HepG2 (cell line): ENCODE measurements at regions not wholly inside any gene's neighbourhood (a gene's known extent, or its start where the extent isn't known, plus 50 kb on each side); places are given as distances from the start of the nearest gene placed in this dataset.
"Not testable (repeated sequence)": the region's sequence is repeated elsewhere in the genome, so short reads cannot be mapped to it uniquely, and the experiment has no call there.

Experiments
- FOXA1 ChIP-seq, 2 experiments: fragments of 450-650 bp in 1 of 2; sonication (generic) in 1 of 2; formaldehyde crosslinking in 1 of 2; IDR thresholded peaks; 2 replicates each; pipeline versions ENCODE4 v1.4.0 to v1.6.1; 2016 to 2020; ENCODE audit warnings: missing genetic modification reagents in 1 of 2
- GABPA ChIP-seq, 2 experiments: IDR thresholded peaks; 2 replicates each; pipeline ENCODE4 v1.6.1; 2011 to 2016; ENCODE audit warnings: low read depth in 2 of 2, low read length in 1 of 2, missing biosample characterization in 1 of 2, missing genetic modification characterization in 1 of 2
- MYC ChIP-seq: sonication (generic); formaldehyde crosslinking; IDR thresholded peaks from 2 replicates; pipeline ENCODE4 v1.9.0; 2021; ENCODE audit warnings: missing genetic modification reagents, borderline replicate concordance
- NFIC ChIP-seq: IDR thresholded peaks from 2 replicates; pipeline ENCODE4 v1.6.1; 2012; ENCODE audit warnings: mild to moderate bottlenecking, low read length, inconsistent platforms
- ZNF644 ChIP-seq: IDR thresholded peaks from 2 replicates; pipeline ENCODE4 v1.6.1; 2016; ENCODE audit warnings: low read depth
- ZNF780A ChIP-seq: sonication (generic); formaldehyde crosslinking; IDR thresholded peaks from 2 replicates; pipeline ENCODE4 v1.8.0; 2022; ENCODE audit warnings: mild to moderate bottlenecking, missing genetic modification reagents, moderate library complexity
- TF ChIP-seq, protein P1 (sequence below): sonication (generic); formaldehyde crosslinking; IDR thresholded peaks from 2 replicates; pipeline ENCODE4 v1.5.0; 2020; ENCODE audit warnings: mild to moderate bottlenecking, missing genetic modification reagents, moderate library complexity
- TF ChIP-seq, protein P2 (sequence below): IDR thresholded peaks from 2 replicates; pipeline ENCODE4 v1.6.1; 2012; ENCODE audit warnings: inconsistent platforms
- TF ChIP-seq, protein P3 (sequence below), 2 experiments: IDR thresholded peaks; 2 replicates each; pipeline ENCODE4 v1.6.1; 2011 to 2012; ENCODE audit warnings: low read length in 2 of 2, borderline replicate concordance in 1 of 2, low read depth in 1 of 2, mild to moderate bottlenecking in 1 of 2, moderate library complexity in 1 of 2

DNA sequence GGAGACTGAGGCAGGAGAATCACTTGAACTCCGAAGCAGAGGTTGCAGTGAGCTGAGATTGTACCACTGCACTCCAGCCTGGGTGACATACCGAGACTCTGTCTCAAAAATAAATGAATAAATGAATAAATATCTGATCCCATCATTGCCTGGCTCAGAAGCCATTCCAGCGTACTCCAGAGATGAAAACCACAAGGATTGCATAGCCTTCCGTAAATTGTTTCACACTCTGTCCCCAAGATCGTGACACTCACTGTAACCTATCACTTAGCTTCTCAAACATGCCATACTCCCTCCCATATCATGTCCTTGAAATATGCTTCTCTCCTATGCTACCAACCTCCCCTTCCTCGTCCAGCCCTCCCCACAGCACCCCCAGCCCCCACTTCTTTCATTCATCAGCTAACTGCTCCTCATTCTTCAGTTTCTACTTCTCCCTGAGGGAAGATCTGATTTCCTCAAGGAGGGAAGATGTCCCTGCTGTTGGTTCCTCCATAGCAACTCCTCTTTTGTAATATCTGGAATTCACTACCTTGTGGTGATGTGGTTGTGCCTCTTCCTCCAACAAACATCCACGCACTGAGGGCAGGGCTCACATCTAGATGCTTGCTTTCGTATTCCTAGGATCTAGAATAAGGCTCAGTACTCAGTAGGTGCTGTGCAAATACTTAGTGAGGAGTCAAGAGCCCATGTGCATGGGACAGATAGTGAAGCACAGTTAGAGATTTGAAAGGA, 744.9 kb upstream of the TPTE start:
- TF ChIP-seq, protein P1, sequence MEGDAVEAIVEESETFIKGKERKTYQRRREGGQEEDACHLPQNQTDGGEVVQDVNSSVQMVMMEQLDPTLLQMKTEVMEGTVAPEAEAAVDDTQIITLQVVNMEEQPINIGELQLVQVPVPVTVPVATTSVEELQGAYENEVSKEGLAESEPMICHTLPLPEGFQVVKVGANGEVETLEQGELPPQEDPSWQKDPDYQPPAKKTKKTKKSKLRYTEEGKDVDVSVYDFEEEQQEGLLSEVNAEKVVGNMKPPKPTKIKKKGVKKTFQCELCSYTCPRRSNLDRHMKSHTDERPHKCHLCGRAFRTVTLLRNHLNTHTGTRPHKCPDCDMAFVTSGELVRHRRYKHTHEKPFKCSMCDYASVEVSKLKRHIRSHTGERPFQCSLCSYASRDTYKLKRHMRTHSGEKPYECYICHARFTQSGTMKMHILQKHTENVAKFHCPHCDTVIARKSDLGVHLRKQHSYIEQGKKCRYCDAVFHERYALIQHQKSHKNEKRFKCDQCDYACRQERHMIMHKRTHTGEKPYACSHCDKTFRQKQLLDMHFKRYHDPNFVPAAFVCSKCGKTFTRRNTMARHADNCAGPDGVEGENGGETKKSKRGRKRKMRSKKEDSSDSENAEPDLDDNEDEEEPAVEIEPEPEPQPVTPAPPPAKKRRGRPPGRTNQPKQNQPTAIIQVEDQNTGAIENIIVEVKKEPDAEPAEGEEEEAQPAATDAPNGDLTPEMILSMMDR (CRISPR knock-in tag): not testable (repeated sequence)
- TF ChIP-seq, protein P2, sequence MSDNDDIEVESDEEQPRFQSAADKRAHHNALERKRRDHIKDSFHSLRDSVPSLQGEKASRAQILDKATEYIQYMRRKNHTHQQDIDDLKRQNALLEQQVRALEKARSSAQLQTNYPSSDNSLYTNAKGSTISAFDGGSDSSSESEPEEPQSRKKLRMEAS: not testable (repeated sequence)
- TF ChIP-seq ZNF644; NFIC; MYC (CRISPR knock-in tag); FOXA1 (IDR thresholded peaks at IDR 0.05); FOXA1 (CRISPR knock-in tag; IDR thresholded peaks at IDR 0.05); GABPA (IDR thresholded peaks at IDR 0.05; ENCODE audit: low read depth, low read length); GABPA (CRISPR knock-in tag; IDR thresholded peaks at IDR 0.05; ENCODE audit: low read depth); ZNF780A (CRISPR knock-in tag): not testable (repeated sequence)
- TF ChIP-seq, protein P3, sequence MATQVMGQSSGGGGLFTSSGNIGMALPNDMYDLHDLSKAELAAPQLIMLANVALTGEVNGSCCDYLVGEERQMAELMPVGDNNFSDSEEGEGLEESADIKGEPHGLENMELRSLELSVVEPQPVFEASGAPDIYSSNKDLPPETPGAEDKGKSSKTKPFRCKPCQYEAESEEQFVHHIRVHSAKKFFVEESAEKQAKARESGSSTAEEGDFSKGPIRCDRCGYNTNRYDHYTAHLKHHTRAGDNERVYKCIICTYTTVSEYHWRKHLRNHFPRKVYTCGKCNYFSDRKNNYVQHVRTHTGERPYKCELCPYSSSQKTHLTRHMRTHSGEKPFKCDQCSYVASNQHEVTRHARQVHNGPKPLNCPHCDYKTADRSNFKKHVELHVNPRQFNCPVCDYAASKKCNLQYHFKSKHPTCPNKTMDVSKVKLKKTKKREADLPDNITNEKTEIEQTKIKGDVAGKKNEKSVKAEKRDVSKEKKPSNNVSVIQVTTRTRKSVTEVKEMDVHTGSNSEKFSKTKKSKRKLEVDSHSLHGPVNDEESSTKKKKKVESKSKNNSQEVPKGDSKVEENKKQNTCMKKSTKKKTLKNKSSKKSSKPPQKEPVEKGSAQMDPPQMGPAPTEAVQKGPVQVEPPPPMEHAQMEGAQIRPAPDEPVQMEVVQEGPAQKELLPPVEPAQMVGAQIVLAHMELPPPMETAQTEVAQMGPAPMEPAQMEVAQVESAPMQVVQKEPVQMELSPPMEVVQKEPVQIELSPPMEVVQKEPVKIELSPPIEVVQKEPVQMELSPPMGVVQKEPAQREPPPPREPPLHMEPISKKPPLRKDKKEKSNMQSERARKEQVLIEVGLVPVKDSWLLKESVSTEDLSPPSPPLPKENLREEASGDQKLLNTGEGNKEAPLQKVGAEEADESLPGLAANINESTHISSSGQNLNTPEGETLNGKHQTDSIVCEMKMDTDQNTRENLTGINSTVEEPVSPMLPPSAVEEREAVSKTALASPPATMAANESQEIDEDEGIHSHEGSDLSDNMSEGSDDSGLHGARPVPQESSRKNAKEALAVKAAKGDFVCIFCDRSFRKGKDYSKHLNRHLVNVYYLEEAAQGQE (IDR thresholded peaks at IDR 0.05; ENCODE audit: borderline replicate concordance in 1 of 2, low read depth in 1 of 2, low read length in 2 of 2): not testable (repeated sequence)
